HL-60 (cell line): ENCODE measurements at regions not wholly inside any gene's neighbourhood (a gene's known extent, or its start where the extent isn't known, plus 50 kb on each side); places are given as distances from the start of the nearest gene placed in this dataset.

Source experiments
- DNase-seq, 2 experiments: peaks; one replicate each; pipeline ENCODE4 v3.0.0-alpha.2; 2010 to 2020; ENCODE audit warnings: low read depth in 1 of 2, low spot score in 1 of 2
- H3K27ac ChIP-seq: fragments of 250-450 bp; sonication (Bioruptor Pico); replicated peaks from 2 replicates; pipeline ENCODE4 v1.5.1; 2020; ENCODE audit warnings: mild to moderate bottlenecking, moderate library complexity
- H3K27me3 ChIP-seq: fragments of 250-450 bp; sonication (Bioruptor Pico); 2 replicates; pipeline ENCODE4 v1.5.1; 2021; ENCODE audit warnings: mild to moderate bottlenecking, moderate library complexity; ENCODE audit not compliant: insufficient read depth, poor library complexity, severe bottlenecking
- H3K4me3 ChIP-seq: replicated peaks from 2 replicates; pipeline ENCODE4 v1.5.1; 2011; ENCODE audit warnings: mild to moderate bottlenecking, control low read depth, low read length; ENCODE audit not compliant: insufficient read depth
- CTCF ChIP-seq: IDR thresholded peaks from one replicate; pipeline ENCODE4 v1.5.1; 2011; ENCODE audit warnings: low read length, control low read depth, inconsistent platforms; ENCODE audit not compliant: insufficient read depth
- GABPA ChIP-seq: IDR thresholded peaks from 2 replicates; pipeline ENCODE4 v1.6.1; 2012; ENCODE audit warnings: low read depth
- POLR2AphosphoS5 ChIP-seq: IDR thresholded peaks from 2 replicates; pipeline ENCODE4 v1.6.1; 2012; ENCODE audit warnings: low read depth
- SPI1 ChIP-seq: IDR thresholded peaks from 2 replicates; pipeline ENCODE4 v1.6.1; 2012; ENCODE audit warnings: low read depth, mild to moderate bottlenecking, borderline replicate concordance
- TF ChIP-seq, protein P1 (sequence below): IDR thresholded peaks from 2 replicates; pipeline ENCODE4 v1.6.1; 2012; ENCODE audit warnings: low read depth; ENCODE audit not compliant: insufficient replicate concordance

- TF ChIP-seq GABPA, result no peak
- no peak for TF ChIP-seq SPI1
- TF ChIP-seq, protein P1, sequence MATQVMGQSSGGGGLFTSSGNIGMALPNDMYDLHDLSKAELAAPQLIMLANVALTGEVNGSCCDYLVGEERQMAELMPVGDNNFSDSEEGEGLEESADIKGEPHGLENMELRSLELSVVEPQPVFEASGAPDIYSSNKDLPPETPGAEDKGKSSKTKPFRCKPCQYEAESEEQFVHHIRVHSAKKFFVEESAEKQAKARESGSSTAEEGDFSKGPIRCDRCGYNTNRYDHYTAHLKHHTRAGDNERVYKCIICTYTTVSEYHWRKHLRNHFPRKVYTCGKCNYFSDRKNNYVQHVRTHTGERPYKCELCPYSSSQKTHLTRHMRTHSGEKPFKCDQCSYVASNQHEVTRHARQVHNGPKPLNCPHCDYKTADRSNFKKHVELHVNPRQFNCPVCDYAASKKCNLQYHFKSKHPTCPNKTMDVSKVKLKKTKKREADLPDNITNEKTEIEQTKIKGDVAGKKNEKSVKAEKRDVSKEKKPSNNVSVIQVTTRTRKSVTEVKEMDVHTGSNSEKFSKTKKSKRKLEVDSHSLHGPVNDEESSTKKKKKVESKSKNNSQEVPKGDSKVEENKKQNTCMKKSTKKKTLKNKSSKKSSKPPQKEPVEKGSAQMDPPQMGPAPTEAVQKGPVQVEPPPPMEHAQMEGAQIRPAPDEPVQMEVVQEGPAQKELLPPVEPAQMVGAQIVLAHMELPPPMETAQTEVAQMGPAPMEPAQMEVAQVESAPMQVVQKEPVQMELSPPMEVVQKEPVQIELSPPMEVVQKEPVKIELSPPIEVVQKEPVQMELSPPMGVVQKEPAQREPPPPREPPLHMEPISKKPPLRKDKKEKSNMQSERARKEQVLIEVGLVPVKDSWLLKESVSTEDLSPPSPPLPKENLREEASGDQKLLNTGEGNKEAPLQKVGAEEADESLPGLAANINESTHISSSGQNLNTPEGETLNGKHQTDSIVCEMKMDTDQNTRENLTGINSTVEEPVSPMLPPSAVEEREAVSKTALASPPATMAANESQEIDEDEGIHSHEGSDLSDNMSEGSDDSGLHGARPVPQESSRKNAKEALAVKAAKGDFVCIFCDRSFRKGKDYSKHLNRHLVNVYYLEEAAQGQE, result no peak
- no peak for TF ChIP-seq CTCF
- TF ChIP-seq POLR2AphosphoS5, result no peak
- no peak overlapping the region for H3K27ac ChIP-seq
- no peak for DNase-seq
- no peaks in the 10 kb centered on the region for H3K27me3 ChIP-seq
- no peak overlapping the region for H3K4me3 ChIP-seq
Observed at GRCh38 chr7:82594665-82595064, 151.1 kb upstream of the CACNA2D1 start.

DNA sequence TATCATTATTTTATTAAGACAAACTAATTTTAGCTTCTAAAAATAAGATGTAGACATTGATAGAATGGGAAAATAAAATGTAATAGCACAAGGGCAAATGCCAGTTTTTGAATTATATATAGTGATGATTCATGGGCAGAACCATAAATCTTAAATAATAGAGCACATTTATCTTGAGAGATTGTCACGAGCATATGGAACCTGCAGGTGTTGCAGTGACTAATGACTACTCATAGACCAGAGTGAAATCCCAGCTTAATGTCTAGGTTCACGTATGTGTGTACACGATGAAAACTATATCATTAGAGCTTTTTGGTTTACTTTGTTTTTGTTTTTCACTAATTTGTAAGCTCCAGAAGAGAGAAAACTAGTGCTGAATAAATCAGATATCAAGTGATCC is 150.2 kb upstream of the CACNA2D1 start:
- Histone ChIP-seq H3K27ac (no peak overlapping the region), H3K4me3 (no peak overlapping the region), H3K27me3 (no peaks in the 10 kb centered on the region)
- TF ChIP-seq GABPA (no peak), SPI1 (no peak)
- TF ChIP-seq, protein P1, result no peak
- DNase-seq, result no peak

- TF ChIP-seq, protein P1, result no peak
- no peak for TF ChIP-seq CTCF
- TF ChIP-seq SPI1, result no peak
- TF ChIP-seq POLR2AphosphoS5, result no peak
- no peak for TF ChIP-seq GABPA
Observed at GRCh38 chr7:82592416-82592815, 148.8 kb upstream of the CACNA2D1 start.

DNA sequence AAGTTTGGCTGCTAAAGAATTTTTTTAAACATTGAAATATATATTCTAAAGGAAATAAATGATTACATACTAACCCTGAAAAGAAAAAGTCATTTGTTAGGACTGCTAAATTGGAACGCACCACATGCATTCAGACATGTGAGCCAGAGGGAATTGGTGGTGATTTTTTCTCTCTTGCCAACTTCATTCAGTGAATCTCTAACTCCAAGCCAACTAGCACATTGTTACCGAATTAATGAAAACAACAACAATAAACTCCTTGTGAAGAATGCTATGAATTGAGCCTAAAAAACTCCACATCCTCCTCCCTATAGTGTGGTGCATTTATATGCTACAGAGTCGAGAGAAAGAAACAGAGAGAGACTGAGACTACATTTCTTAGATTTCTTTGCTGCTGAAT is 135.5 kb upstream of the CACNA2D1 start:
- DNase-seq, result no peak
- no peak for TF ChIP-seq CTCF
- TF ChIP-seq GABPA, result no peak
- TF ChIP-seq SPI1, result no peak
- TF ChIP-seq POLR2AphosphoS5, result no peak
- TF ChIP-seq, protein P1, result no peak
- no peak overlapping the region for H3K27ac ChIP-seq

More at GRCh38 chr7:82592416-82592815, 148.8 kb upstream of the CACNA2D1 start:
- no peaks in the 10 kb centered on the region for H3K27me3 ChIP-seq
- no peak for DNase-seq
- H3K27ac ChIP-seq, result no peak overlapping the region
- H3K4me3 ChIP-seq, result no peak overlapping the region

More for the DNA sequence above, 135.5 kb upstream of the CACNA2D1 start:
- Histone ChIP-seq H3K27me3 (no peaks in the 10 kb centered on the region), H3K4me3 (no peak overlapping the region)
